ENCODE measurements at regions not wholly inside any gene's neighbourhood (a gene's known extent, or its start where the extent isn't known, plus 50 kb on each side); places are given as distances from the start of the nearest gene placed in this dataset.
A peak's percentile ranks its signal among the peaks of the same experiment; 100 is the strongest.

DNA sequence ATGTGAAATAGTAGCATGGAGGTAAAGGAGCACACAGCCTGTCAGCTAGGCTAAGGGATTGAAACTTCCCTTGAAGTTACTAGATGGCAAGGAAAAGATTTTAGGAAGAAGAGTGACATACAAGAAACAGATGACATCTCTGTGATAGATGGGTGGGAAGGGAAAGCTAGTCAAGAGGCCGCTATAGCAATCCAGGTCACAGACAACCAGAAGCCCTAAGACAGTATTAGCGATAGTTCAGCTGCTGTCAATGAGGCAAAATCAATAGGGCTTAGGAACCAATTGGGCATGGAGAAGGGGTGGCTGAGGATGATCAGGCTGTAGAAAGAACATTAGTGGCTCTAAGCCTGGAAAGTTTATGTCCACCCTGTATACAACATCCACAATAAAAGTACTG, 111.1 kb downstream of the GLUL start:
- Mint-ChIP-seq H3K4me3 (no peak overlapping the region), H3K27ac (no peak overlapping the region), H3K36me3 (no peaks in the 10 kb centered on the region), H3K9me3 (ENCODE audit: low read depth) (no peaks in the 10 kb centered on the region), H3K4me1 (ENCODE audit: low read depth) (peaks cover 2% of the 10 kb centered on the region), H3K27me3 (no peaks in the 10 kb centered on the region)

DNA sequence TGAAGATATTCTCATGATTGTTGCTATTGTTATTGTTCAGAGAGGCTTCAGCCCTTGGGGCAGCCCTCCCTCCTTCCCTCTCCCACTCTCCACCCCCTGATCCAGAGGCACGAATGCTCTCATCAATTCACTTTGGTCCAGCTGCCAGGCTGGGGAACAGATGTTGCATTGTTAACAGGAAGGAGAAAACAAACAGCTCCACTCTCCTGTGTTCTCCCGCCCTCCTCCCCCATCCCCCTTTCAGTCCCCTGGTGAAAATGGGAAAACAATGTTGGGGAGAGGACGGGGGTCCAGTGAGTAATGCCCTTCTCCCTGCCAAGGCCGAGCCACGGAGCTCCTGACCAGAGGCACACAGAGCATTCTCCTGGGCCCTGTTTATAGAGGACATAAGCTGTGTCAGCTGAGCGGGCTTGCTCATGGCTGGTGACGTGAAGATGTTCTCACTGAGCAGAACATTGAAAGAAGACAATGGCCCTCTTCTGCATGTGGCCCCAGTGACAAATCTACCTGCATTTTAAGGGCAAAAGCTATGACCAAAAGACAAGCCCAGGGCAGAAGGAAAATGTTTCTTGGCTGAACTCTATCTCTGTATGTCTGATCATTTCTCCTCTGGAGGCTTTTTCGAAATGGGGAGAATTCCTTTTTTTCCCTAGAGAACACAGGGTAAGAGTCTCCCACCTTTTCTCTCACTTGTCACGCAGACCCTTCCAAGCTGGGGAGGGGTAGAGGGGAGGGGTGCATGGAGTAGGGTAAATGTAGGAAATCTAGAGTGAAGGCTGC, 111.7 kb downstream of the GLUL start:
- H3K27me3 Mint-ChIP-seq = no peaks in the 10 kb centered on the region
- no peak overlapping the region for H3K4me3 Mint-ChIP-seq
- H3K27ac Mint-ChIP-seq = no peak overlapping the region
- H3K9me3 Mint-ChIP-seq (ENCODE audit: low read depth) = no peaks in the 10 kb centered on the region
- H3K36me3 Mint-ChIP-seq = no peaks in the 10 kb centered on the region
- peaks cover 2% of the 10 kb centered on the region for H3K4me1 Mint-ChIP-seq (ENCODE audit: low read depth)

DNA sequence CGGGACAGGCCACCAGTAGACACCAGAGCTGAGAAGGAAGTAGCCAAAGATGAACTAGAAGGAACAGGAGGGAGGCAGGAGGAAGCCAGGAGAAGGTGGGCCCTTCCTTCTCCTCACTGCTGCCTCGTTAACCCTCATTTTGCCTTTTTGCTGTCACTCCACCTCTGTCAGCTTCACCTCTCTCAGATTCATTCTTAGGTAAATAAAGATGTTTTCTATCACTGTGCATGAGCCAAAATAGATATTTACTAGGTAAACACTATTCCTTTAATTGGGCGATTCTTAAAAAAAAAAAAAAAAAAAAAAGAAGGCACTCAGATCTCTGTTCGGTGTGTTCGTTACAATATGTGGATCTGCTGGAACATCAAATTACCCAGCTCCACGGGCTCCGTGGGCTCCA, 112.3 kb downstream of the GLUL start:
- H3K27me3 Mint-ChIP-seq = no peaks in the 10 kb centered on the region
- no peak overlapping the region for H3K4me3 Mint-ChIP-seq
- no peaks in the 10 kb centered on the region for H3K9me3 Mint-ChIP-seq (ENCODE audit: low read depth)
- peaks cover 2% of the 10 kb centered on the region for H3K4me1 Mint-ChIP-seq (ENCODE audit: low read depth)
- no peak overlapping the region for H3K27ac Mint-ChIP-seq
- no peaks in the 10 kb centered on the region for H3K36me3 Mint-ChIP-seq

DNA sequence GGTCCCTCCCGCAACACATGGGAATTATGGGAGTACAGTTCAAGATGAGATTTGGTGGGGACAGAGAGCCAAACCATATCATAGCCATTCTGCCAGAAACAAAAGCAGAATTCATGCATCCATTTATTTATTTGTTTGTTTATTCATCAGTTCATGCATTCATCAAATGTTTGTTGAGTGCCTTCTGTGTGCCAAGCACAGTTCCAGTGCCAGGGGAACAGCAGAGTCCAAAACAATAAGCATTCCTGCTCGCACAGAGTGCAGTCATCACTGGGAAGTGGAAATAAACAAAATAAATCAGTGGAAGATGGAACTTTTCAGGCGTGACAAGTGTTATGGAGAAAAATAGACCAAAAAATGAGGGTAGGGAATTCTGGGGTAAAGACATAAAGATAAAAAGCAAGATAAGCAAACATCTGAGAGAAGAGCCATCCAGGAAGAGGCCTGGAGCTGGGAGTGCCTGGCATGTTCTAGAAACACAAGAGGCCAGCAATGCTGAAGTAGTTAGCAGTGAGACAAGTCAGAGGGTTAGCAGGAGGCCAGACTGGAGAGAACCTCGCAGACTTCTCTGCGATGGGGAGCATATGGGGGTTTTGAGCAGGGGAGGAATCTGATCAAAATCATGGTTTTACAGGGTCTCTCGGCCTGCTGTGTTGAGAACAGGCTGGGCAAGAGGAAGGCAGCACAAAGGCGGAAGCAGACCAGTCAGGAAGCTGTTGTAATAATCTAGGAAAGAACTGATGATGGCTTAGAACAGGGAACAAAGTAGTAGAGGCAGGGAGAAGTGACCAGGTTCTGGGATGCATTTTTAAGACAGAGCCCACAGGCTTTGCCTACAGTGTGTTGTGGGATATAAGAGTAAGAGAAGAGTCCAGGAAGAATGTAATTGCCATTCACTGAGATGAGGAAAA, 113.2 kb downstream of the GLUL start:
- Mint-ChIP-seq H3K36me3 (no peaks in the 10 kb centered on the region), H3K9me3 (ENCODE audit: low read depth) (no peaks in the 10 kb centered on the region), H3K4me3 (no peak overlapping the region)

GRCh38 chr1:182275271-182275670, 116.3 kb downstream of the GLUL start:
- Mint-ChIP-seq H3K9me3 (ENCODE audit: low read depth) (no peaks in the 10 kb centered on the region), H3K27ac (no peak overlapping the region), H3K4me1 (ENCODE audit: low read depth) (peaks cover 4% of the 10 kb centered on the region), H3K36me3 (no peaks in the 10 kb centered on the region), H3K4me3 (no peak overlapping the region), H3K27me3 (no peaks in the 10 kb centered on the region)

More for the DNA sequence above, 113.2 kb downstream of the GLUL start:
- Mint-ChIP-seq H3K27ac (no peak overlapping the region), H3K4me1 (ENCODE audit: low read depth) (no peaks in the 10 kb centered on the region), H3K27me3 (no peaks in the 10 kb centered on the region)

GRCh38 chr1:182274618-182275017, 117.0 kb downstream of the GLUL start:
- Mint-ChIP-seq H3K9me3 (ENCODE audit: low read depth) (no peaks in the 10 kb centered on the region), H3K4me3 (no peak overlapping the region), H3K4me1 (ENCODE audit: low read depth) (peaks cover 4% of the 10 kb centered on the region), H3K27me3 (no peaks in the 10 kb centered on the region), H3K27ac (no peak overlapping the region), H3K36me3 (no peaks in the 10 kb centered on the region)

DNA sequence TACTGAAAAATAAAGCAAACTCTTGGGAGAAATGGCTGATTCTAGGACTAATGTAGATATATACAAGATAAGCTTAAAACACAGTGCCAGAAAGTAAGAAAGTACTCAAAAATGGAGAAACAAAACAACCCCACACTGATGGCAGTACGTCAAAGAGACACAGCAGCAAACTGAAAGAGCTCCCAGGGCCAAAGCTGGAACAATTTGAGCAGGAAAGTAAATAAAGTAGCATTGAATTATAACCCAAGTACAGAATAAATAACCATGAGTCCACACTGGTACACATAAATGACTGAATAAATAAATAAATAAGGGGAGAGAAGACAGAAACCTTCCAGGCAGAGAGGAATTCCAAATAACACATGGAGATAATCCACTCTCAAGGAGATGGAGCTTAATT, 120.9 kb downstream of the GLUL start:
- Mint-ChIP-seq H3K36me3 (no peaks in the 10 kb centered on the region), H3K4me1 (ENCODE audit: low read depth) (peaks cover 4% of the 10 kb centered on the region)

DNA sequence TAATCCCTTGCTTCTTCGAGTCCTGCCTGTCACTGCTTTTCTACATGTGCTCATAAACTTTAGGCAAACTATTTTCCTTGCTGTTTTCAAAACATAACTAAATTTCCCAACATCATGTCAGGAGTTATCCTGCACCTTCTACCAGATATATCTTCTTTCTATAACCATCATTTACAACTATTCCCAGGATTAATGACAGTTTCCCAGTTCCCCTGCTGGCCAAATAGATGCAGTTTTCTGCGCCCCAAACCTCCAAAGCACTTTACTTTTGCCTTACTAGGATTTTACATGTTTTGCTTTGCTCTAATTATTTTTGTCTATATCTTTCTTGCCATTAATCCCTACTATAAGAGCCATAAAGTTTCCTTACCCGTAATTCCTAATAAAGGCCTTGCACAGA, 122.5 kb downstream of the GLUL start:
- H3K27ac Mint-ChIP-seq = no peak overlapping the region
- H3K36me3 Mint-ChIP-seq = no peaks in the 10 kb centered on the region
- H3K4me3 Mint-ChIP-seq = no peak overlapping the region
- peaks cover 2% of the 10 kb centered on the region for H3K27me3 Mint-ChIP-seq
- peaks cover 4% of the 10 kb centered on the region for H3K4me1 Mint-ChIP-seq (ENCODE audit: low read depth)
- H3K9me3 Mint-ChIP-seq (ENCODE audit: low read depth) = no peaks in the 10 kb centered on the region

More for the DNA sequence above, 120.9 kb downstream of the GLUL start:
- no peak overlapping the region for H3K4me3 Mint-ChIP-seq
- peaks cover 2% of the 10 kb centered on the region for H3K27me3 Mint-ChIP-seq
- H3K27ac Mint-ChIP-seq = no peak overlapping the region
- no peaks in the 10 kb centered on the region for H3K9me3 Mint-ChIP-seq (ENCODE audit: low read depth)

GRCh38 chr1:182268669-182269068, 122.9 kb downstream of the GLUL start:
- Mint-ChIP-seq H3K36me3 (no peaks in the 10 kb centered on the region), H3K9me3 (ENCODE audit: low read depth) (no peaks in the 10 kb centered on the region), H3K27me3 (peaks cover 2% of the 10 kb centered on the region), H3K4me1 (ENCODE audit: low read depth) (peaks cover 4% of the 10 kb centered on the region), H3K27ac (no peak overlapping the region), H3K4me3 (no peak overlapping the region)

DNA sequence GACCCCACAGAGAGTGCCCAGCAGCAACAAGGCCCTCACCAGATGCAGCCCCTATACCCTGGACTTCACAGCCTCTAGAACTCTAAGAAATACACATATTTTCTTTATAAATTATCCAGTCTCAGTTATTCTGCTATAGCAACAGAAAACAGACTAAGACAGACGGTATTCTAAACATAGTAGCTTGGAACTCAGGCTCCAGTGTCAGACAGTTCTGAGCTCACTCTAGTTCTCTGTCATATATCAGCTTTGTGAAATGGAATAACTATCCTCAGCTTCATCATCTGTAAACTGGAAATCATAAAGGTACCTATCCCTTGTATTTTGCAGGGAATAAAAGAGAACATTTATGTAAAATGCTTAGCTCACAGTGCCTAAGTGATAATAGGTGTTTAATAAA, 127.4 kb downstream of the GLUL start:
- Mint-ChIP-seq H3K27me3 (no peaks in the 10 kb centered on the region), H3K27ac (no peak overlapping the region), H3K4me3 (no peak overlapping the region), H3K4me1 (ENCODE audit: low read depth) (peaks cover 30% of the 10 kb centered on the region), H3K36me3 (no peaks in the 10 kb centered on the region), H3K9me3 (ENCODE audit: low read depth) (no peaks in the 10 kb centered on the region)

GRCh38 chr1:182263706-182264105, 127.9 kb downstream of the GLUL start:
- Mint-ChIP-seq H3K9me3 (ENCODE audit: low read depth) (no peaks in the 10 kb centered on the region), H3K4me1 (ENCODE audit: low read depth) (peaks cover 33% of the 10 kb centered on the region), H3K4me3 (no peak overlapping the region), H3K27me3 (no peaks in the 10 kb centered on the region), H3K27ac (no peak overlapping the region), H3K36me3 (no peaks in the 10 kb centered on the region)

DNA sequence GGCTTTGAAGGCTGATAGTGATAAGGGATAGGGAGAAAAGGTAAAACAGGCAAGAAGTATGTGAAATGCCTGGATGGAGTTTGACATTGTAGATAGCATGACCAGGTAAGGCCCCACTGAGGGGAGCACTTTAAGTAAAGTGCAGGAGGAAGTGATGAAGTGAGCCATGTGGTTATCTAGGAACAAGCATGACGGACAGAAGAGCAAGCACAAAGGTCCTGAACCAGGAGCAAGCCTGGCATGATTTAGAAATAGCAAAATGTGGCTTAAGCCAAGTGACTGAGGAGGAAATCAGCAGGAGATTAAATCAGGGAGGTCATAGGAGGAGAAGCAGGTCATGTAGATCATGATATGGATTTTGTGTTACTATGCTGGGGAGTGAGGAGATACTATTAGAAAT, 129.2 kb downstream of the GLUL start:
- Mint-ChIP-seq H3K27me3 (no peaks in the 10 kb centered on the region), H3K4me1 (ENCODE audit: low read depth) (peaks cover 33% of the 10 kb centered on the region), H3K9me3 (ENCODE audit: low read depth) (no peaks in the 10 kb centered on the region), H3K27ac (no peak overlapping the region), H3K36me3 (no peaks in the 10 kb centered on the region), H3K4me3 (no peak overlapping the region)

GRCh38 chr1:182261655-182262054, 129.9 kb downstream of the GLUL start:
- peaks cover 33% of the 10 kb centered on the region for H3K4me1 Mint-ChIP-seq (ENCODE audit: low read depth)
- no peak overlapping the region for H3K4me3 Mint-ChIP-seq
- no peaks in the 10 kb centered on the region for H3K36me3 Mint-ChIP-seq
- H3K27ac Mint-ChIP-seq = no peak overlapping the region
- H3K27me3 Mint-ChIP-seq = no peaks in the 10 kb centered on the region
- H3K9me3 Mint-ChIP-seq (ENCODE audit: low read depth) = no peaks in the 10 kb centered on the region

DNA sequence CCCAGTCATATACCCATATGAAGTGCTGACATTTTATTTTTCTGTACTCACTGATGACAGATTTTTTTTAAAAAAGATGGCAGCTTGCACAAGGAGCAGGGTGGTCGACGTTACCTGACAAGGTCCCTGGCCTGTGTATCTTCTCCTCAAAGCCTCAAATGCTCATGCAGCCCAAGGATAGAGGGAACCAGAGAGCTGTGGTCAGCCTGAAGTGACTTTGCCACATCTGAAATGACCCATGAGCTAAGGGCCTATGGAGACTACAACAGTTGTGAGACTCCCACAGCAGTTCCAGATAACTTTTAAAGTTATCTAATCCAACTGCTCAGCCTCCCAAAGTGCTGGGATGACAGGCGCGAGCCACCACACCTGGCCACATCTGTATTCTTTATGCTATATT, 131.1 kb downstream of the GLUL start:
- no peaks in the 10 kb centered on the region for H3K36me3 Mint-ChIP-seq
- H3K27ac Mint-ChIP-seq = peak overlapping the region; percentile 23
- H3K4me1 Mint-ChIP-seq (ENCODE audit: low read depth) = peaks cover 33% of the 10 kb centered on the region
- H3K9me3 Mint-ChIP-seq (ENCODE audit: low read depth) = no peaks in the 10 kb centered on the region
- no peaks in the 10 kb centered on the region for H3K27me3 Mint-ChIP-seq
- no peak overlapping the region for H3K4me3 Mint-ChIP-seq

DNA sequence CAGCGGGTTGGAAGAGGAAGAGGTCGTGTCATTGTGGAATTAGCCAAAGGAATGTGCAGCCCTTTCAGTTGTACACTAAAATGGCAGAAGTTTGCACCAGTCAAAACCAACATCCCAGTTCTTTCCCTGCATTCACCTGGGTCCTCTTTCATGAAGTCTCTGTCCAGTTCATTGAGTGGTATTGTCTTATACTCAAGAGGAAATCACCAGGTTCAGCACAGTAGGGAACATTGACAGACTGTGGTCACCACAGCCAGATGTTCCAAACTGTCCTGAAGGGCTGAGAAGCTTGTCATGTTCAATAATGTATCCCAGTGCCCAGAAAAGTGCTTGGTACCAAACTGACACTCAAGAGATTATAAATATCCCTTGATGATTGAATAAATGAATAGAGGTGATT, 131.6 kb downstream of the GLUL start:
- no peak overlapping the region for H3K4me3 Mint-ChIP-seq
- peaks cover 33% of the 10 kb centered on the region for H3K4me1 Mint-ChIP-seq (ENCODE audit: low read depth)
- H3K36me3 Mint-ChIP-seq = no peaks in the 10 kb centered on the region
- H3K27me3 Mint-ChIP-seq = no peaks in the 10 kb centered on the region
- H3K27ac Mint-ChIP-seq = peak overlapping the region; percentile 91
- H3K9me3 Mint-ChIP-seq (ENCODE audit: low read depth) = no peaks in the 10 kb centered on the region
